HFFc6 (cell line): ENCODE measurements at regions not wholly inside any gene's neighbourhood (a gene's known extent, or its start where the extent isn't known, plus 50 kb on each side); places are given as distances from the start of the nearest gene placed in this dataset.
A peak's percentile ranks its signal among the peaks of the same experiment; 100 is the strongest.
"Not testable (repeated sequence)": the region's sequence is repeated elsewhere in the genome, so short reads cannot be mapped to it uniquely, and the experiment has no call there.

Source experiments
- DNase-seq: peaks from one replicate; pipeline ENCODE4 v3.0.0-alpha.2; 2018
- H3K27ac Mint-ChIP-seq: 2 replicates; pipeline ENCODE4 v1.8.0; 2020; ENCODE audit warnings: mild to moderate bottlenecking, mixed read lengths
- H3K27me3 Mint-ChIP-seq: 2 replicates; pipeline ENCODE4 v1.8.0; 2021; ENCODE audit warnings: mild to moderate bottlenecking, moderate library complexity, mixed read lengths; ENCODE audit not compliant: insufficient read depth
- H3K36me3 Mint-ChIP-seq: 2 replicates; pipeline ENCODE4 v1.8.0; 2021; ENCODE audit warnings: low read depth, mixed read lengths
- H3K4me1 Mint-ChIP-seq: 2 replicates; pipeline ENCODE4 v1.8.0; 2020; ENCODE audit warnings: low read depth, mixed read lengths
- H3K4me3 Mint-ChIP-seq: 2 replicates; pipeline ENCODE4 v1.8.0; 2020; ENCODE audit warnings: mild to moderate bottlenecking, moderate library complexity, mixed read lengths
- H3K9me3 Mint-ChIP-seq: 2 replicates; pipeline ENCODE4 v1.8.0; 2020; ENCODE audit warnings: mild to moderate bottlenecking, mixed read lengths
- TF ChIP-seq, protein P1 (sequence below): fragments of 200-600 bp; sonication (generic); IDR thresholded peaks from 2 replicates; pipeline ENCODE4 v1.5.0; 2021; ENCODE audit warnings: antibody characterized with exemption, mild to moderate bottlenecking

DNA sequence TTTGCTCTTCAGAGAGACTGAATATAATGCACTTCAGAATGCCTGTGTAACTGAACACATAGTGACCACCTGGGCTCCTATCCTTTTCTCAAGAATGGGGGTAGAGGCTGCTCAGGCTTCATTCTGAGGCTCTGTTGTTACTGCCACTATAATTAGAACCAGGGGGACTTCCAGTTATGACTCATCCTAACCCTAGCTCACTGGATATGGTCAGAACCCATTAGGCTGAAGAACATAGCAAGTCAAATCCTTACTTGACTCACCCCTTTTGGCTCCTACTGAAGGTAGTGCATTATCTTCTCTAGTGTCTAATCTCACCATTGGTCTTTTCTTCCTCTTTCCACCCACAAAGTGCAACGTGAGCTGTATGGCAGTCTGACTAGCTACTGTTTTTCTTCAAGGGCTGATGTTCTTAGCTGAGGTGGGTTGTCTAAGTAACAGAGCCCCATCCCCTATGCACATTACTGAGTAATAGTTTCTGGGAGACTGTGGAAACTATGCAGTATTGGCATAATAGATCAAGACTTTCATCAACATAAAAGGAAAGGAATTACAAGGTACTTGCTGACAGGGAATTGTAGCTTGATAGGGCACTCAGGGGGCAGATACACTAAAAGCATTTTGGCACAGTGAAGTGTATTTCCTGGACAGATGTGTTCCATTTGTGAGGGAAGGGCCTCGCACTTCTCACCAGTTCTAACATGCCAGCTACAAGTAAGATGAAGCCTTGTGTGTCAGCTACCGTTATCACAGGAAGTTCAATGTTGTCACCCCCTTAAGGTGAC, 431.0 kb upstream of the MEF2C start:
- no peaks in the 10 kb centered on the region for H3K36me3 Mint-ChIP-seq
- TF ChIP-seq, protein P1, sequence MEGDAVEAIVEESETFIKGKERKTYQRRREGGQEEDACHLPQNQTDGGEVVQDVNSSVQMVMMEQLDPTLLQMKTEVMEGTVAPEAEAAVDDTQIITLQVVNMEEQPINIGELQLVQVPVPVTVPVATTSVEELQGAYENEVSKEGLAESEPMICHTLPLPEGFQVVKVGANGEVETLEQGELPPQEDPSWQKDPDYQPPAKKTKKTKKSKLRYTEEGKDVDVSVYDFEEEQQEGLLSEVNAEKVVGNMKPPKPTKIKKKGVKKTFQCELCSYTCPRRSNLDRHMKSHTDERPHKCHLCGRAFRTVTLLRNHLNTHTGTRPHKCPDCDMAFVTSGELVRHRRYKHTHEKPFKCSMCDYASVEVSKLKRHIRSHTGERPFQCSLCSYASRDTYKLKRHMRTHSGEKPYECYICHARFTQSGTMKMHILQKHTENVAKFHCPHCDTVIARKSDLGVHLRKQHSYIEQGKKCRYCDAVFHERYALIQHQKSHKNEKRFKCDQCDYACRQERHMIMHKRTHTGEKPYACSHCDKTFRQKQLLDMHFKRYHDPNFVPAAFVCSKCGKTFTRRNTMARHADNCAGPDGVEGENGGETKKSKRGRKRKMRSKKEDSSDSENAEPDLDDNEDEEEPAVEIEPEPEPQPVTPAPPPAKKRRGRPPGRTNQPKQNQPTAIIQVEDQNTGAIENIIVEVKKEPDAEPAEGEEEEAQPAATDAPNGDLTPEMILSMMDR = no peak
- H3K27ac Mint-ChIP-seq = peak overlapping the region; percentile 67
- H3K4me1 Mint-ChIP-seq = peaks cover 37% of the 10 kb centered on the region
- H3K4me3 Mint-ChIP-seq = peak overlapping the region; percentile 9; the same call in 1 of the 2 replicates
- no peaks in the 10 kb centered on the region for H3K27me3 Mint-ChIP-seq
- peak; percentile 93 for DNase-seq
- no peaks in the 10 kb centered on the region for H3K9me3 Mint-ChIP-seq

DNA sequence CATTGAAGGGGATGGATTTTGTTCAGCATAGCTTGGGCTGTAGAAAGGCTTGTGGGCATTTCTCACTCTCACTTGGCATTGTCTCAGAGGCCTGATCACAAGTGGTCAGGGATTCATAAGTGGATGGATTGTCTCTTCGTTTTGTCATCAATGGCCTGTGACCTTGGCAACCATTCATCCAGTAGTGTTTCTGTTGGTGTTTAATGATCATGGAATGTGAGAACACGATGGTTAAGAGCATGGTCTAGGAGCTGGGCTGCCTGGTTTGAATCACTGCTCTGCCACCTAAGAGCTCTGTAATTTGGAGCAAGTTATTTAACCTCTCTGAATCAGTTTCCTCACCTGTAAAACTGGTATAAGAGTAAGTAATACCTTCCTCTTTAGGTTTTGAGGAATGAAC, 430.1 kb upstream of the MEF2C start:
- peaks cover 37% of the 10 kb centered on the region for H3K4me1 Mint-ChIP-seq
- H3K36me3 Mint-ChIP-seq = no peaks in the 10 kb centered on the region
- no peaks in the 10 kb centered on the region for H3K9me3 Mint-ChIP-seq
- DNase-seq = peak; percentile 80
- no peak overlapping the region for H3K4me3 Mint-ChIP-seq
- TF ChIP-seq, protein P1 = no peak
- no peaks in the 10 kb centered on the region for H3K27me3 Mint-ChIP-seq
- peak overlapping the region; percentile 67 for H3K27ac Mint-ChIP-seq

DNA sequence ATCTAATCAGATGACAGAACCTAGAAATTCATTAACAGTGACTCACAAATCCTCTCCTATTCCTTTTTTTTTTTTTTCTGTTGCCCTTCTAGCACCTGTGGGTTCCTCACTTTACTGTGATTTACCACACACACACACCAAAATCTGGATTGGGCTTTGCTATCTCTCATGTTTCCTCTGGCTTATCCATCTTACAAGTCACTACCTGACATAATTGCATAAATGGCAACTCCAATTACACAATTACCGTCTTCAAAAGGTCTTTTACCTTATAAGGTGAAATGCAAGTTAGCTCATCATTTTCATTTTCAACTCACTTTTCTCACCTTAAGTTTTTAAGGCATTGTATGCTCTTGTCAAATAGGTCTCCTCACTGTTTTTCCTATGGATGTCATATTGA, 426.3 kb upstream of the MEF2C start:
- H3K4me1 Mint-ChIP-seq = peaks cover 21% of the 10 kb centered on the region
- H3K4me3 Mint-ChIP-seq = no peak overlapping the region
- TF ChIP-seq, protein P1 = no peak
- no peak overlapping the region for H3K27ac Mint-ChIP-seq
- H3K27me3 Mint-ChIP-seq = no peaks in the 10 kb centered on the region
- H3K36me3 Mint-ChIP-seq = no peaks in the 10 kb centered on the region
- no peak for DNase-seq
- H3K9me3 Mint-ChIP-seq = no peaks in the 10 kb centered on the region

DNA sequence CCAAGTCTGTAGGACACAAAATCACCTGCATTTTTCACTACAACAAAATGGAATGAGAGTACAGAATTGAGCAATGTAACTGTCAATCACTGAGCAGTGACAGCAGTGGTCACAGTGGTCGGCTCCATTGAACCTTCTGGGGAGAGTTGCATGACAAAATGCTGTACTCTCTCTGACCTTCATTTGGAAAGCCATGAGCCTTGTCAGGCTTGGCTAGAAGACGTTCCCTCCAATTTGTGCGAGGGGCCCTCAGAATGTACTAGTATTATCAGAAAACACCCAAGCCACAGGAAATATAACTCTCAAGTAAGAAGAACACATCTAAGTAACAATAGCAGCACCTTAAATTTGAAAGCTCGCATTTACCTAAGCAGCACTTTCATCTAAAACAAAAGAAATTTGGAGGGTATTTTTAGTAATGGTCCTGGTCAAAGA, 425.6 kb upstream of the MEF2C start:
- no peaks in the 10 kb centered on the region for H3K9me3 Mint-ChIP-seq
- no peak for DNase-seq
- H3K27ac Mint-ChIP-seq = no peak overlapping the region
- H3K36me3 Mint-ChIP-seq = no peaks in the 10 kb centered on the region
- H3K4me1 Mint-ChIP-seq = peaks cover 14% of the 10 kb centered on the region
- no peak overlapping the region for H3K4me3 Mint-ChIP-seq
- TF ChIP-seq, protein P1 = no peak
- H3K27me3 Mint-ChIP-seq = no peaks in the 10 kb centered on the region

DNA sequence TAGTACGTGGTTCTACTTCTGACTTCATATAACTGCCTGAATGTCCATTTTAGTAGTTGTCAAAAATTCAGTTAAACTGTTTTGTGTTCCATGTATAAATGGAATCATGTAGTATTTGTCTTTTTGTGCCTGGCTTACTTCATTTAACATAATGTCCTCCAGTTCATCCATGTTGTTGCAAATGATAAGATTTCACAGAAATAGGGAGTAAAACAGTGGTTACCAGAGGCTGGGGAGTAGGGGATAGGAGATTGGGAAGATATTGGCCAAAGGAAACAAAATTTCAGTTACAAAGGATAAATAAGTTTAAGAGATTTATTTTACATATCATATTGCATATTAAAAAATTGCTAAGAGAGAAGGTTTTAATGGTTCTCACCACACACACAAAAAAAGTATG, 425.0 kb upstream of the MEF2C start:
- H3K9me3 Mint-ChIP-seq = no peaks in the 10 kb centered on the region
- no peaks in the 10 kb centered on the region for H3K36me3 Mint-ChIP-seq
- DNase-seq = no peak
- H3K4me3 Mint-ChIP-seq = no peak overlapping the region
- no peak overlapping the region for H3K27ac Mint-ChIP-seq
- peaks cover 8% of the 10 kb centered on the region for H3K4me1 Mint-ChIP-seq
- TF ChIP-seq, protein P1 = no peak
- H3K27me3 Mint-ChIP-seq = no peaks in the 10 kb centered on the region

DNA sequence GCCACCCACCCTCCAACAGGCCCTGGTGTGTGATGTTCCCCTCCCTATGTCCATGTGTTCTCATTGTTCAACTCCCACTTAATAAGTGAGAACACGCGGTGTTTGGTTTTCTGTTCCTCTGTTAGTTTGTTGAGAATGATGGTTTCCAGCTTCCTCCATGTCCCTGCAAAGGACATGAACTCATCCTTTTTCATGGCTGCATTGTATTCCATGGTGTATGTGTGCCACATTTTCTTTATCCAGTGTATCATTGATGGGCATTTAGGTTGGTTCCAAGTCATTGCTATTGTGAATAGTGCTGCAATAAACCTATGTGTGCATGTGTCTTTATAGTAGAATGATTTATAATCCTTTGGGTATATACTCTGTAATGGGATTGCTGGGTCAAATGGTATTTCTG, 424.2 kb upstream of the MEF2C start:
- H3K27me3 Mint-ChIP-seq, H3K4me1 Mint-ChIP-seq, H3K27ac Mint-ChIP-seq, H3K4me3 Mint-ChIP-seq, H3K9me3 Mint-ChIP-seq, H3K36me3 Mint-ChIP-seq, DNase-seq: not testable (repeated sequence)
